Body of pancreas (tissue), 4 donors: ENCODE measurements at regions not wholly inside any gene's neighbourhood (a gene's known extent, or its start where the extent isn't known, plus 50 kb on each side); places are given as distances from the start of the nearest gene placed in this dataset.

ENCODE experiments used
- ATAC-seq: fragments of 150-250 bp; one replicate; pipeline ENCODE4 v1.9.1; 2016
- DNase-seq, 4 donors: peaks; one replicate each; pipeline ENCODE4 v3.0.0-alpha.2; 2019
- H3K27ac ChIP-seq, 4 donors: fragments of 200-600 bp; sonication (generic); 1 replicate in 3 of 4; 2 replicates in 1 of 4; pipeline versions ENCODE4 v1.5.1 to v1.6.1; 2016 to 2019; ENCODE audit warnings: mild to moderate bottlenecking in 1 of 4, mixed read lengths in 1 of 4, moderate library complexity in 1 of 4
- H3K27me3 ChIP-seq, 2 donors: fragments of 200-600 bp; sonication (generic); one replicate each; pipeline ENCODE4 v1.6.0; 2016; ENCODE audit warnings: mild to moderate bottlenecking in 1 of 2
- H3K36me3 ChIP-seq, 2 donors: fragments of 200-600 bp; sonication (generic); replicated peaks in 1 of 2; 2 replicates each; pipeline ENCODE4 v1.5.1; 2016; ENCODE audit warnings: low read depth in 2 of 2; ENCODE audit not compliant: insufficient read depth in 1 of 2
- H3K4me1 ChIP-seq: fragments of 200-600 bp; sonication (generic); one replicate; pipeline ENCODE4 v1.6.0; 2016
- H3K4me3 ChIP-seq, 2 donors: fragments of 200-600 bp; sonication (generic); 1 replicate in 1 of 2; 2 replicates in 1 of 2; pipeline ENCODE4 v1.5.1; 2016 to 2019
- H3K9me3 ChIP-seq, 3 donors: fragments of 200-600 bp; sonication (generic); 1 replicate in 2 of 3; 2 replicates in 1 of 3; pipeline ENCODE4 v1.5.1; 2016
- CTCF ChIP-seq, 7 experiments: fragments of 450-650 bp in 4 of 7; fragments of 200-600 bp in 3 of 7; sonication (generic) in 3 of 7; IDR thresholded peaks; one replicate each; pipeline ENCODE4 v1.5.1; 2016 to 2019; ENCODE audit warnings: antibody characterized with exemption in 7 of 7
- POLR2A ChIP-seq, 3 donors: fragments of 450-650 bp; IDR thresholded peaks; one replicate each; pipeline ENCODE4 v1.6.1; 2016; ENCODE audit warnings: antibody characterized with exemption in 3 of 3, mild to moderate bottlenecking in 2 of 3
- WGBS, 2 donors: methylation state at CpG; one replicate each; pipeline ENCODE4 v1.1.5; 2017; 5-methylcytosine and 5-hydroxymethylcytosine counted together
- intact Hi-C: fragments of 100-400 bp; cut with DNase I; formaldehyde crosslinking; loops from one replicate; pipeline ENCODE4 v1.15.1; 2023

- H3K36me3 ChIP-seq = no peaks in the 10 kb centered on the region
- ATAC-seq (no peak), DNase-seq (no peak)
- no peak overlapping the region for H3K27ac ChIP-seq
- no peak for TF ChIP-seq POLR2A (IDR thresholded peaks at IDR 0.05)
- TF ChIP-seq CTCF (IDR thresholded peaks at IDR 0.05) = no peak
- no peaks in the 10 kb centered on the region for H3K9me3 ChIP-seq
- H3K4me3 ChIP-seq = no peak overlapping the region
- intact Hi-C loops = no loop called here
- H3K4me1 ChIP-seq = peaks cover 7% of the 10 kb centered on the region
- H3K27me3 ChIP-seq = no peaks in the 10 kb centered on the region
- 88% methylated on average over 1 of the region's 1 CpG; no CpG with 5 or more reads in 1 of the 2 donors for WGBS, 2 donors
These were observed 65.8 kb downstream of the RGS12 start for GRCh38 chr4:3358656-3359055.

- Histone ChIP-seq H3K27me3 (no peaks in the 10 kb centered on the region), H3K36me3 (no peaks in the 10 kb centered on the region), H3K9me3 (no peaks in the 10 kb centered on the region), H3K27ac (no peak overlapping the region), H3K4me3 (no peak overlapping the region), H3K4me1 (no peaks in the 10 kb centered on the region)
- intact Hi-C loops = no loop called here
- TF ChIP-seq CTCF (IDR thresholded peaks at IDR 0.05) (no peak), POLR2A (IDR thresholded peaks at IDR 0.05) (no peak)
- WGBS, 2 donors = 92 to 95% methylated on average over 8 of the region's 8 CpGs
- DNase-seq (no peak), ATAC-seq (no peak)
These were observed 68.0 kb downstream of the RGS12 start for GRCh38 chr4:3360777-3361176.

DNA sequence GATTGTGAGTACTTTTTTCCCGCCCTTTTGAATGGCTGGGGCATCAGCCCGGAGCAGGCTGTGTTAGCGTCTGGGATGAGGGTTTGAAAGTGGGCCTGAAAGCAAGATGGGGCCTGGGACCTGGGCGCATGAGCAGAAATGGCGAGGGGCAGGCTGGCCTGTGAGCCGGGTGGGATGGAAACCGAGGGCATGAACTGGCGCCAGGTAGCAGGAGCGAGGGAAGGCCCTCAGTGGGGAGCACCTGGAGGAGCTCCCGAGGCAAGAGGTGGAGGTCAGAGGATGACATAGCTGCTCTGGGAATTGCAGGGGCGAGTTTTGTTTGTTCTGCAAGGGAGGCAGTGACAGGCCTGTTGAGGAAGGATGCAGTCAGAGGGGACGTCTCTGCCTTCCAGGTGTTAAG, 68.6 kb downstream of the RGS12 start:
- WGBS, 2 donors = 88 to 92% methylated on average over 12 of the region's 12 CpGs
- DNase-seq (no peak), ATAC-seq (no peak)
- H3K27ac ChIP-seq = no peak overlapping the region
- H3K36me3 ChIP-seq = no peaks in the 10 kb centered on the region
- H3K4me1 ChIP-seq = no peaks in the 10 kb centered on the region
- intact Hi-C loops = no loop called here
- no peaks in the 10 kb centered on the region for H3K9me3 ChIP-seq
- no peaks in the 10 kb centered on the region for H3K27me3 ChIP-seq
- H3K4me3 ChIP-seq = no peak overlapping the region
- TF ChIP-seq POLR2A (IDR thresholded peaks at IDR 0.05) = no peak
- TF ChIP-seq CTCF (IDR thresholded peaks at IDR 0.05) = no peak

- Histone ChIP-seq H3K27ac (no peak overlapping the region), H3K9me3 (no peaks in the 10 kb centered on the region), H3K4me1 (no peaks in the 10 kb centered on the region), H3K27me3 (no peaks in the 10 kb centered on the region), H3K36me3 (no peaks in the 10 kb centered on the region), H3K4me3 (no peak overlapping the region)
- TF ChIP-seq POLR2A (IDR thresholded peaks at IDR 0.05) = no peak
- TF ChIP-seq CTCF (IDR thresholded peaks at IDR 0.05) = no peak
- DNase-seq = no peak
- intact Hi-C loops = no loop called here
- ATAC-seq = no peak
- 92 to 93% methylated on average over 12 of the region's 12 CpGs for WGBS, 2 donors
These were observed 69.1 kb downstream of the RGS12 start for GRCh38 chr4:3361896-3362295.

- DNase-seq (no peak), ATAC-seq (no peak)
- 94% methylated on average over 19 of the region's 19 CpGs for WGBS, 2 donors
These were observed 69.8 kb downstream of the RGS12 start for GRCh38 chr4:3362431-3363287.

More at GRCh38 chr4:3362431-3363287, 69.8 kb downstream of the RGS12 start:
- H3K27ac ChIP-seq = no peak overlapping the region
- H3K27me3 ChIP-seq = no peaks in the 10 kb centered on the region
- intact Hi-C loops = no loop called here
- no peaks in the 10 kb centered on the region for H3K36me3 ChIP-seq
- TF ChIP-seq POLR2A (IDR thresholded peaks at IDR 0.05) (no peak), CTCF (IDR thresholded peaks at IDR 0.05) (no peak)
- H3K9me3 ChIP-seq = no peaks in the 10 kb centered on the region
- H3K4me1 ChIP-seq = no peaks in the 10 kb centered on the region
- H3K4me3 ChIP-seq = no peak overlapping the region
